SK-N-SH treated with all-trans-retinoic acid at 6 μM for 48 hours (cell line): ENCODE measurements at regions not wholly inside any gene's neighbourhood (a gene's known extent, or its start where the extent isn't known, plus 50 kb on each side); places are given as distances from the start of the nearest gene placed in this dataset.

Source experiments
- ATAC-seq: fragments of 200-7000 bp; cut with Tn5 transposase; 3 replicates; pipeline ENCODE4 v1.9.1; 2020; ENCODE audit warnings: mild to moderate bottlenecking, moderate library complexity
- ARNTL ChIP-seq: fragments of 450-650 bp; formaldehyde crosslinking; IDR thresholded peaks from 2 replicates; pipeline ENCODE4 v1.5.0; 2020; ENCODE audit warnings: low read depth, mild to moderate bottlenecking, moderate library complexity, borderline replicate concordance
- BACH2 ChIP-seq: fragments of 250-450 bp; sonication (Bioruptor Pico); IDR thresholded peaks from 2 replicates; pipeline ENCODE4 v1.9.0; 2021; ENCODE audit warnings: mild to moderate bottlenecking, borderline replicate concordance
- CSDC2 ChIP-seq: fragments of 250-450 bp; sonication (Bioruptor Pico); IDR thresholded peaks from 2 replicates; pipeline ENCODE4 v1.5.0; 2020; ENCODE audit warnings: mild to moderate bottlenecking, moderate library complexity
- ESRRG ChIP-seq: fragments of 250-450 bp; sonication (Bioruptor Pico); IDR thresholded peaks from 2 replicates; pipeline ENCODE4 v1.6.1; 2021; ENCODE audit warnings: mild to moderate bottlenecking
- GLIS3 ChIP-seq: fragments of 250-450 bp; sonication (Bioruptor Pico); IDR thresholded peaks from 2 replicates; pipeline ENCODE4 v1.5.0; 2020; ENCODE audit warnings: mild to moderate bottlenecking, moderate library complexity
- ISL1 ChIP-seq: fragments of 250-450 bp; sonication (Bioruptor Pico); IDR thresholded peaks from 2 replicates; pipeline ENCODE4 v2.1.2; 2022; ENCODE audit warnings: mild to moderate bottlenecking, moderate library complexity
- OSR1 ChIP-seq: fragments of 250-450 bp; sonication (Bioruptor Pico); IDR thresholded peaks from 2 replicates; pipeline ENCODE4 v1.8.0; 2022; ENCODE audit warnings: moderate library complexity, mild to moderate bottlenecking, inconsistent platforms
- RARB ChIP-seq: fragments of 250-450 bp; sonication (Bioruptor Pico); IDR thresholded peaks from 2 replicates; pipeline ENCODE4 v1.8.0; 2021; ENCODE audit warnings: mild to moderate bottlenecking, moderate library complexity
- SNAI2 ChIP-seq: fragments of 250-450 bp; sonication (Bioruptor Pico); IDR thresholded peaks from 2 replicates; pipeline ENCODE4 v1.5.0; 2020; ENCODE audit warnings: mild to moderate bottlenecking, moderate library complexity
- TCF4 ChIP-seq: fragments of 250-450 bp; sonication (Bioruptor Pico); IDR thresholded peaks from 2 replicates; pipeline ENCODE4 v1.8.0; 2021; ENCODE audit warnings: mild to moderate bottlenecking, moderate library complexity, borderline replicate concordance
- TOX ChIP-seq: fragments of 250-450 bp; sonication (Bioruptor Pico); IDR thresholded peaks from 2 replicates; pipeline ENCODE4 v1.8.0; 2021; ENCODE audit warnings: mild to moderate bottlenecking, moderate library complexity, borderline replicate concordance
- TSHZ2 ChIP-seq: fragments of 250-450 bp; sonication (Bioruptor Pico); IDR thresholded peaks from 2 replicates; pipeline ENCODE4 v1.5.0; 2020; ENCODE audit warnings: mild to moderate bottlenecking, moderate library complexity
- ZC3H10 ChIP-seq: fragments of 250-450 bp; sonication (Bioruptor Pico); IDR thresholded peaks from 2 replicates; pipeline ENCODE4 v1.5.1; 2021; ENCODE audit warnings: mild to moderate bottlenecking, moderate library complexity
- ZFP3 ChIP-seq: fragments of 250-450 bp; sonication (Bioruptor Pico); IDR thresholded peaks from 2 replicates; pipeline ENCODE4 v1.5.0; 2020; ENCODE audit warnings: mild to moderate bottlenecking, moderate library complexity
- ZFP30 ChIP-seq: fragments of 450-650 bp; formaldehyde crosslinking; IDR thresholded peaks from 2 replicates; pipeline ENCODE4 v1.5.0; 2022; ENCODE audit warnings: mild to moderate bottlenecking, moderate library complexity
- ZNF565 ChIP-seq: fragments of 450-650 bp; formaldehyde crosslinking; conservative IDR thresholded peaks from 2 replicates; pipeline ENCODE4 v1.5.0; 2020; ENCODE audit warnings: low read depth, mild to moderate bottlenecking, moderate library complexity
- ZNF70 ChIP-seq: fragments of 450-650 bp; formaldehyde crosslinking; IDR thresholded peaks from 2 replicates; pipeline ENCODE4 v1.5.0; 2020; ENCODE audit warnings: mild to moderate bottlenecking, moderate library complexity
- TF ChIP-seq, protein P1 (sequence below): fragments of 250-450 bp; sonication (Bioruptor Pico); IDR thresholded peaks from 2 replicates; pipeline ENCODE4 v1.8.0; 2020; ENCODE audit warnings: mild to moderate bottlenecking, moderate library complexity, borderline replicate concordance
- TF ChIP-seq, protein P2 (sequence below): fragments of 250-450 bp; sonication (Bioruptor Pico); IDR thresholded peaks from 2 replicates; pipeline ENCODE4 v1.8.0; 2021; ENCODE audit warnings: low read depth, mild to moderate bottlenecking, moderate library complexity, borderline replicate concordance
- TF ChIP-seq, protein P3 (sequence below): fragments of 250-450 bp; sonication (Bioruptor Pico); IDR thresholded peaks from 2 replicates; pipeline ENCODE4 v1.5.1; 2021; ENCODE audit warnings: mild to moderate bottlenecking, moderate library complexity

DNA sequence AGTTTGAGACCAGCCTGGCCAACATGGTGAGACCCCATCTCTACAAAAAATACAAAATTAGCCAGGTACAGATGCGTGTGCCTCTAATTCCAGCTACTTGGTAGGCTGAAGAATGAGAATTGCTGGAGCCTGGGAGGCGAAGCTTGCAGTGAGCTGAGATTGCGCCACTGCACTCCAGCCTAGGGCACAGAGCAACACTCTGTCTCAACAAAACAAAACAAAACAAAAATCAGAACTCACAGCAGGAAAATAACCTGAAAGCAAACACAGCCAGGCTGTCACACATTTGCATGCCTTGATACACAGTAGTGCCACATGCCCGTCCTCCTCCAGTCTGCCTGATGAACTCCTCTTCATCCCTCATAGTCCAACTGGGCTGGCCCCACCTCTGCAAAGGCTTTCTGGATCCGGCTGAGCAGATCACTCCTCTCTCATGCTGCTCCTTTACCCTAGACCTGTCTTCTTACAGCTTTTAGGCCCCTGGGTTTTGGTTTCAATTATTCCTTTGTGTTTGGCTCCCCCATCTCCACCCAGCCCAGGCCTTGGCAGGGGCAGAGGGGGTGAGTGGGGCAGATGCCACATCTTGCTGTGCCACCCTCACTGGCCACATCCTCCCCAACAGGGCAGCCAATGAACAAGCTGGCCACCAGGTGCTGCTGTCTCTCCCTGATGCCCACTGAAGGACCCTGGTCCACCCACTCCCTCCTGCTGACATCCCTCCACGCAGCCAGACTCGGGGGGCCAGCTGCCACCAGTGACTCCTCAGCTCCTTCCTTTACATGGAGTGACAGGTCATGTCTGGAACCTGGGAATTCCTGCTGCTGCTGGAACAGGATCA, 62.0 kb upstream of the GGTA1 start:
- no peak for ATAC-seq
- TF ChIP-seq ZFP3 (CRISPR knock-in tag) (peak; percentile 92), CSDC2 (CRISPR knock-in tag) (no peak)

- no peak for ATAC-seq
- TF ChIP-seq, protein P1, sequence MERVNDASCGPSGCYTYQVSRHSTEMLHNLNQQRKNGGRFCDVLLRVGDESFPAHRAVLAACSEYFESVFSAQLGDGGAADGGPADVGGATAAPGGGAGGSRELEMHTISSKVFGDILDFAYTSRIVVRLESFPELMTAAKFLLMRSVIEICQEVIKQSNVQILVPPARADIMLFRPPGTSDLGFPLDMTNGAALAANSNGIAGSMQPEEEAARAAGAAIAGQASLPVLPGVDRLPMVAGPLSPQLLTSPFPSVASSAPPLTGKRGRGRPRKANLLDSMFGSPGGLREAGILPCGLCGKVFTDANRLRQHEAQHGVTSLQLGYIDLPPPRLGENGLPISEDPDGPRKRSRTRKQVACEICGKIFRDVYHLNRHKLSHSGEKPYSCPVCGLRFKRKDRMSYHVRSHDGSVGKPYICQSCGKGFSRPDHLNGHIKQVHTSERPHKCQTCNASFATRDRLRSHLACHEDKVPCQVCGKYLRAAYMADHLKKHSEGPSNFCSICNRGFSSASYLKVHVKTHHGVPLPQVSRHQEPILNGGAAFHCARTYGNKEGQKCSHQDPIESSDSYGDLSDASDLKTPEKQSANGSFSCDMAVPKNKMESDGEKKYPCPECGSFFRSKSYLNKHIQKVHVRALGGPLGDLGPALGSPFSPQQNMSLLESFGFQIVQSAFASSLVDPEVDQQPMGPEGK, result no peak
These were observed 62.7 kb upstream of the GGTA1 start for GRCh38 chr9:121562301-121562700.

DNA sequence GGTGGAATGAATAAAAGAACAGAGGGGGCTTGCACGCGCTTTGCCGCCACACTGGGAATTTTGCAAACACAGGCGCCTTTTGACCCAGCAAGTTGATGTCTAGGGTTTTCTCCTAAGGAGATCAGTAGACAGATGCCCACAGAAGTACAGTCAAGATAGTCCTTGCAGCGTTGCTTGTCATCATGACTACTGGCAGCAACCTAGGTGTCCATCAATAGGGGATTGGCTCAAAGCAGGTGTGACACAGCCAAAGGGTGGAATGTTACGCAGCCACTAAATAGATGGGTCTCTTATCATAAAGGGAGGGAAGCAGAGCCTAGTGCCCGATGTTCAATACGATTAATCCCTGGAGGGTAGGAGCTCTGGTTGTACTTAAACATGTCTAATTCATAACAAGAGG, 63.8 kb upstream of the GGTA1 start:
- TF ChIP-seq, protein P2, sequence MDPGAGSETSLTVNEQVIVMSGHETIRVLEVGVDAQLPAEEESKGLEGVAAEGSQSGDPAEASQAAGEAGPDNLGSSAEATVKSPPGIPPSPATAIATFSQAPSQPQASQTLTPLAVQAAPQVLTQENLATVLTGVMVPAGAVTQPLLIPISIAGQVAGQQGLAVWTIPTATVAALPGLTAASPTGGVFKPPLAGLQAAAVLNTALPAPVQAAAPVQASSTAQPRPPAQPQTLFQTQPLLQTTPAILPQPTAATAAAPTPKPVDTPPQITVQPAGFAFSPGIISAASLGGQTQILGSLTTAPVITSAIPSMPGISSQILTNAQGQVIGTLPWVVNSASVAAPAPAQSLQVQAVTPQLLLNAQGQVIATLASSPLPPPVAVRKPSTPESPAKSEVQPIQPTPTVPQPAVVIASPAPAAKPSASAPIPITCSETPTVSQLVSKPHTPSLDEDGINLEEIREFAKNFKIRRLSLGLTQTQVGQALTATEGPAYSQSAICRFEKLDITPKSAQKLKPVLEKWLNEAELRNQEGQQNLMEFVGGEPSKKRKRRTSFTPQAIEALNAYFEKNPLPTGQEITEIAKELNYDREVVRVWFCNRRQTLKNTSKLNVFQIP, result no peak
- TF ChIP-seq ZC3H10 (CRISPR knock-in tag) (no peak), ZFP30 (CRISPR knock-in tag) (no peak), ARNTL (CRISPR knock-in tag) (no peak), ZNF565 (CRISPR knock-in tag) (no peak), GLIS3 (CRISPR knock-in tag) (no peak), OSR1 (CRISPR knock-in tag) (no peak), ISL1 (CRISPR knock-in tag) (no peak), ESRRG (no peak), TOX (CRISPR knock-in tag) (no peak), ZNF70 (CRISPR knock-in tag) (no peak), ZFP3 (CRISPR knock-in tag) (no peak), BACH2 (CRISPR knock-in tag) (no peak), SNAI2 (CRISPR knock-in tag) (no peak), RARB (CRISPR knock-in tag) (no peak), CSDC2 (CRISPR knock-in tag) (no peak), TCF4 (CRISPR knock-in tag) (no peak)
- TF ChIP-seq, all 23 proteins: peak for 0
- ATAC-seq, result no peak

DNA sequence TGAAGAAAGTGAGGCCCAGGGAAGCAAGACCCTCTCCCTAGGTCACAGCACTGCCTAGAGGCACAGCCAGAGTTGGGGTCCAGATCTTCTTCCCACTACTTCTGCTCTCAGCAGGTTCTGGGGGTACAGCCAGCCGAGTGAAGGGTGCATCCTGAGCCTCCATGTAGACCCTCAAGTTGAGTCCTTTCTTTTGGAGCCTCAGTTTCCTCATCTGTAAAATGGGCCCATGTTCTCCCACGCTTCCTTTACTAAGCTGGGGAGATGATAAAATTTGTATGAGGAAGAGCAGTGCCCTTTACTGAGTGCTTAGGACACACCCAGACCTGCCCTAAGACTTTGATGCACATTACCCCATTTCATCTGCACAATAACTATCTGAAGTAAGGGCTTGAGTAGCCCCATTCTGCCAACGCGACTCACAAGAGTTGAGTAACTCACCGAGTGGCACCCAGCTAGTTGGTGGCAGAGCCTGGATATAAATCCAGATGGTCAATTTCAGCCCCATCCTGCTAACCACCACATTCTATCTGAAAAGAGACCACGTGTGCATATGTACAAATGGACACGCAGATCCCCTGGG, 64.3 kb upstream of the GGTA1 start:
- TF ChIP-seq GLIS3 (CRISPR knock-in tag) (no peak), ZFP30 (CRISPR knock-in tag) (no peak), RARB (CRISPR knock-in tag) (no peak), BACH2 (CRISPR knock-in tag) (no peak), CSDC2 (CRISPR knock-in tag) (no peak), TSHZ2 (CRISPR knock-in tag) (no peak), ZC3H10 (CRISPR knock-in tag) (no peak), ZNF70 (CRISPR knock-in tag) (no peak), OSR1 (CRISPR knock-in tag) (no peak), TOX (CRISPR knock-in tag) (no peak)
- TF ChIP-seq, protein P2, result no peak
- TF ChIP-seq, protein P1, result no peak
- TF ChIP-seq, protein P3, sequence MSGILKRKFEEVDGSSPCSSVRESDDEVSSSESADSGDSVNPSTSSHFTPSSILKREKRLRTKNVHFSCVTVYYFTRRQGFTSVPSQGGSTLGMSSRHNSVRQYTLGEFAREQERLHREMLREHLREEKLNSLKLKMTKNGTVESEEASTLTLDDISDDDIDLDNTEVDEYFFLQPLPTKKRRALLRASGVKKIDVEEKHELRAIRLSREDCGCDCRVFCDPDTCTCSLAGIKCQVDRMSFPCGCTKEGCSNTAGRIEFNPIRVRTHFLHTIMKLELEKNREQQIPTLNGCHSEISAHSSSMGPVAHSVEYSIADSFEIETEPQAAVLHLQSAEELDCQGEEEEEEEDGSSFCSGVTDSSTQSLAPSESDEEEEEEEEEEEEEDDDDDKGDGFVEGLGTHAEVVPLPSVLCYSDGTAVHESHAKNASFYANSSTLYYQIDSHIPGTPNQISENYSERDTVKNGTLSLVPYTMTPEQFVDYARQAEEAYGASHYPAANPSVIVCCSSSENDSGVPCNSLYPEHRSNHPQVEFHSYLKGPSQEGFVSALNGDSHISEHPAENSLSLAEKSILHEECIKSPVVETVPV (CRISPR knock-in tag), result no peak
- ATAC-seq, result no peak
